Liver (tissue), 3 donors: ENCODE measurements at regions not wholly inside any gene's neighbourhood (a gene's known extent, or its start where the extent isn't known, plus 50 kb on each side); places are given as distances from the start of the nearest gene placed in this dataset.

Source experiments
- ATF3 ChIP-seq: IDR thresholded peaks from 2 replicates; pipeline ENCODE4 v1.6.1; 2016; ENCODE audit warnings: antibody characterized with exemption
- CTCF ChIP-seq: fragments of 150-350 bp; IDR thresholded peaks from 2 replicates; pipeline ENCODE4 v1.5.1; 2017; ENCODE audit warnings: improper control_type of control experiment, low read depth, low read length; ENCODE audit not compliant: missing input control
- EGR1 ChIP-seq, 2 donors: IDR thresholded peaks; 2 replicates each; pipeline ENCODE4 v1.6.1; 2016 to 2018; ENCODE audit warnings: antibody characterized with exemption in 2 of 2, low read depth in 2 of 2
- JUND ChIP-seq, 2 donors: IDR thresholded peaks; 2 replicates each; pipeline ENCODE4 v1.6.1; 2016; ENCODE audit warnings: antibody characterized with exemption in 2 of 2
- RAD21 ChIP-seq, 2 donors: IDR thresholded peaks; 2 replicates each; pipeline ENCODE4 v1.6.1; 2016; ENCODE audit warnings: antibody characterized with exemption in 2 of 2, mild to moderate bottlenecking in 2 of 2
- TAF1 ChIP-seq: conservative IDR thresholded peaks from 2 replicates; pipeline ENCODE4 v1.6.1; 2016; ENCODE audit warnings: antibody characterized with exemption, mild to moderate bottlenecking
- TF ChIP-seq, protein P1 (sequence below): IDR thresholded peaks from 2 replicates; pipeline ENCODE4 v1.6.1; 2016; ENCODE audit warnings: antibody characterized with exemption
- TF ChIP-seq, protein P2 (sequence below): IDR thresholded peaks from 2 replicates; pipeline ENCODE4 v1.6.1; 2016; ENCODE audit warnings: antibody characterized with exemption, mild to moderate bottlenecking
- donor health status: healthy.
- donor health status: healthy.

DNA sequence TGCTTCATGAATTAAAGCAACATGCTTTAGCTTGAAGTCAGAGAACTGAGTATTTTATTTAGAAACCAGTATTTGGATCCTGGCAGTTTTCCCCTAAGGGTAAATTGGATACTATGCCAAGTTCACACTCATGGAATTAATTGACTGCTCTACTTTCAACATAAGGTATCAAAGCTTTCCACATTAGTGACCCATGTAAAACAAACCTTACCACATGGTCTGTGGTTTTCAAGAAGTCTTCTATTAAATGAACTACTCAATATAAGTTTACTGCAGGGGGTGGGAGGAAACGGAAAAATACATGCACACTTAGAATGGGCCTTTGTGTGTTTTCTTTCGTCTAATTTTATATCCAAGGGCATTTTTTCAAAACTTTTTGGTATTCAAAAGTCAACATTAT lies 232.0 kb upstream of the FBXL7 start:
- TF ChIP-seq CTCF (no peak), EGR1 (IDR thresholded peaks at IDR 0.05; ENCODE audit: low read depth in 2 of 2) (no peak), TAF1 (no peak), ATF3 (no peak), RAD21 (IDR thresholded peaks at IDR 0.05) (no peak), JUND (IDR thresholded peaks at IDR 0.05) (no peak)
- TF ChIP-seq, protein P1, sequence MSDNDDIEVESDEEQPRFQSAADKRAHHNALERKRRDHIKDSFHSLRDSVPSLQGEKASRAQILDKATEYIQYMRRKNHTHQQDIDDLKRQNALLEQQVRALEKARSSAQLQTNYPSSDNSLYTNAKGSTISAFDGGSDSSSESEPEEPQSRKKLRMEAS: no peak
- TF ChIP-seq, protein P2, sequence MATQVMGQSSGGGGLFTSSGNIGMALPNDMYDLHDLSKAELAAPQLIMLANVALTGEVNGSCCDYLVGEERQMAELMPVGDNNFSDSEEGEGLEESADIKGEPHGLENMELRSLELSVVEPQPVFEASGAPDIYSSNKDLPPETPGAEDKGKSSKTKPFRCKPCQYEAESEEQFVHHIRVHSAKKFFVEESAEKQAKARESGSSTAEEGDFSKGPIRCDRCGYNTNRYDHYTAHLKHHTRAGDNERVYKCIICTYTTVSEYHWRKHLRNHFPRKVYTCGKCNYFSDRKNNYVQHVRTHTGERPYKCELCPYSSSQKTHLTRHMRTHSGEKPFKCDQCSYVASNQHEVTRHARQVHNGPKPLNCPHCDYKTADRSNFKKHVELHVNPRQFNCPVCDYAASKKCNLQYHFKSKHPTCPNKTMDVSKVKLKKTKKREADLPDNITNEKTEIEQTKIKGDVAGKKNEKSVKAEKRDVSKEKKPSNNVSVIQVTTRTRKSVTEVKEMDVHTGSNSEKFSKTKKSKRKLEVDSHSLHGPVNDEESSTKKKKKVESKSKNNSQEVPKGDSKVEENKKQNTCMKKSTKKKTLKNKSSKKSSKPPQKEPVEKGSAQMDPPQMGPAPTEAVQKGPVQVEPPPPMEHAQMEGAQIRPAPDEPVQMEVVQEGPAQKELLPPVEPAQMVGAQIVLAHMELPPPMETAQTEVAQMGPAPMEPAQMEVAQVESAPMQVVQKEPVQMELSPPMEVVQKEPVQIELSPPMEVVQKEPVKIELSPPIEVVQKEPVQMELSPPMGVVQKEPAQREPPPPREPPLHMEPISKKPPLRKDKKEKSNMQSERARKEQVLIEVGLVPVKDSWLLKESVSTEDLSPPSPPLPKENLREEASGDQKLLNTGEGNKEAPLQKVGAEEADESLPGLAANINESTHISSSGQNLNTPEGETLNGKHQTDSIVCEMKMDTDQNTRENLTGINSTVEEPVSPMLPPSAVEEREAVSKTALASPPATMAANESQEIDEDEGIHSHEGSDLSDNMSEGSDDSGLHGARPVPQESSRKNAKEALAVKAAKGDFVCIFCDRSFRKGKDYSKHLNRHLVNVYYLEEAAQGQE: no peak
